Heart left ventricle (tissue), 13 donors: ENCODE measurements at regions not wholly inside any gene's neighbourhood (a gene's known extent, or its start where the extent isn't known, plus 50 kb on each side); places are given as distances from the start of the nearest gene placed in this dataset.

Experiments used
- CTCF ChIP-seq, 12 donors: fragments of 200-600 bp; sonication (generic) in 4 of 12; IDR thresholded peaks; one replicate each; pipeline versions ENCODE4 v1.5.0 to v1.8.0; 2018 to 2022; ENCODE audit warnings: antibody characterized with exemption in 12 of 12, mild to moderate bottlenecking in 5 of 12
- POLR2A ChIP-seq, 2 donors: fragments of 450-650 bp; IDR thresholded peaks; one replicate each; pipeline ENCODE4 v1.6.1; 2017; ENCODE audit warnings: antibody characterized with exemption in 2 of 2, mild to moderate bottlenecking in 2 of 2, moderate library complexity in 2 of 2
- donor health status: ischemic (EF 13 %, LVEDD 7.1; RV severe dilation, severe dysfunction).
- donor health status: DM: no; HTN: yes; CAD: no.
- donor health status: DM: no; HTN: no; CAD: no.
- donor health status: ischemic (EF 25% LVEDD 6.9; RV normal size, moderate dysfunction).
- donor health status: ischemic (EF 25% LVEDD 5.7; RV mildly dilated, moderate dysfunction).
- donor health status: ischemic (EF 35%, LVEDD 5.7; RV mildly dilated, moderate dysfunction).
- donor health status: nonischemic (EF 11% LVEDD 7.7; RV severe dilation, severe dysfunction).
- donor health status: DM: yes; HTN: yes; CAD: no.
- donor health status: PGD.
- donor health status: ischemic (EF 29% LVEDD 5.4; RV normal size, mild dysfunction).
- donor health status: nonischemic (EF 23%, LVEDD 6.1; RV moderate dilation, normal function).

- TF ChIP-seq CTCF (IDR thresholded peaks at IDR 0.05) (no peak), POLR2A (IDR thresholded peaks at IDR 0.05) (no peak)
These were observed 328.7 kb downstream of the PCDH18 start for GRCh38 chr4:137203601-137204000.
